Type B pancreatic cell (in vitro differentiated cells): ENCODE measurements at regions not wholly inside any gene's neighbourhood (a gene's known extent, or its start where the extent isn't known, plus 50 kb on each side); places are given as distances from the start of the nearest gene placed in this dataset.

Experiments
- DNase-seq: peaks from one replicate; pipeline ENCODE4 v3.0.0; 2021; ENCODE audit warnings: mixed read lengths; ENCODE audit not compliant: unreplicated experiment; ENCODE audit errors: extremely low spot score
- H3K27ac Mint-ChIP-seq: 2 replicates; pipeline ENCODE4 v1.8.0; 2021; ENCODE audit warnings: mild to moderate bottlenecking, mixed read lengths
- H3K27me3 Mint-ChIP-seq: 2 replicates; pipeline ENCODE4 v1.8.0; 2021; ENCODE audit warnings: mixed read lengths
- H3K36me3 Mint-ChIP-seq: 2 replicates; pipeline ENCODE4 v1.8.0; 2021; ENCODE audit warnings: mixed read lengths
- H3K4me1 Mint-ChIP-seq: one replicate; pipeline ENCODE4 v1.8.0; 2021; ENCODE audit warnings: mixed read lengths; ENCODE audit not compliant: unreplicated experiment
- H3K4me3 Mint-ChIP-seq: 2 replicates; pipeline ENCODE4 v1.8.0; 2021; ENCODE audit warnings: mild to moderate bottlenecking, mixed read lengths
- H3K9me3 Mint-ChIP-seq: 2 replicates; pipeline ENCODE4 v1.8.0; 2021; ENCODE audit warnings: mixed read lengths
- TF ChIP-seq, protein P1 (sequence below): fragments of 200-600 bp; sonication (generic); conservative IDR thresholded peaks from 2 replicates; pipeline ENCODE4 v1.5.0; 2021; ENCODE audit warnings: antibody characterized with exemption, mild to moderate bottlenecking

DNA sequence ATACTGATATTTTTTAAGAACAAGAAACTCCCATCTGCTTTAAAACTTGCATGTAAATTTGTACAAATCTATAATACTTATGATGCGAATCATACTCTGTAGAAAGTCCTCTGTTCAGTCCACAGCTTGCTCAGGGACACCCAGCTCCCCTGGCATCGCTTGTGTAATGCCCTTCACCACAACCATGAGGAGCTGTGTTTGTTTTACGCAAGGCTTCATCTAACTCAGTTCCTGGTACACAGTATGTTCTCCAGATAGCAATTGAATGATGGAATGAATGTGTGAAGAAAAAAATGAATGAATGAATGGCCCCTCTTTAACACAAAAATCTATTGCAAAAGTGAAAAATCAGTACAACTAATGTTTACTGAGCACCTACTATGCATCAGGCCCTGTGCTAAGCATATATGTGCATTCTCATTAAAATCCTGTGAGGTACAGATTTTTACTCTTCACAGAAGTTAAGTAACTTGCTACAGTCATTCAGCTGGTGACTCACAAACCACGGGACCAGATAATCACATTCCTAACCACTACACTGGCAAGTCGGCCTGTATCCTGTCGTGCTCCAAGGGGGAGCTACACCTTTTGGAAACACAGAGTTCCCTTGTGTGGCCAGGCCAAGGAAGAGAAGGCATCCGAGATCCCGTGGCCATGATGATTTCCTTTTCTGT lies 58.7 kb upstream of the KDR start:
- H3K36me3 Mint-ChIP-seq = no peaks in the 10 kb centered on the region
- TF ChIP-seq, protein P1, sequence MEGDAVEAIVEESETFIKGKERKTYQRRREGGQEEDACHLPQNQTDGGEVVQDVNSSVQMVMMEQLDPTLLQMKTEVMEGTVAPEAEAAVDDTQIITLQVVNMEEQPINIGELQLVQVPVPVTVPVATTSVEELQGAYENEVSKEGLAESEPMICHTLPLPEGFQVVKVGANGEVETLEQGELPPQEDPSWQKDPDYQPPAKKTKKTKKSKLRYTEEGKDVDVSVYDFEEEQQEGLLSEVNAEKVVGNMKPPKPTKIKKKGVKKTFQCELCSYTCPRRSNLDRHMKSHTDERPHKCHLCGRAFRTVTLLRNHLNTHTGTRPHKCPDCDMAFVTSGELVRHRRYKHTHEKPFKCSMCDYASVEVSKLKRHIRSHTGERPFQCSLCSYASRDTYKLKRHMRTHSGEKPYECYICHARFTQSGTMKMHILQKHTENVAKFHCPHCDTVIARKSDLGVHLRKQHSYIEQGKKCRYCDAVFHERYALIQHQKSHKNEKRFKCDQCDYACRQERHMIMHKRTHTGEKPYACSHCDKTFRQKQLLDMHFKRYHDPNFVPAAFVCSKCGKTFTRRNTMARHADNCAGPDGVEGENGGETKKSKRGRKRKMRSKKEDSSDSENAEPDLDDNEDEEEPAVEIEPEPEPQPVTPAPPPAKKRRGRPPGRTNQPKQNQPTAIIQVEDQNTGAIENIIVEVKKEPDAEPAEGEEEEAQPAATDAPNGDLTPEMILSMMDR = no peak
- peaks cover 5% of the 10 kb centered on the region for H3K9me3 Mint-ChIP-seq
- H3K4me1 Mint-ChIP-seq = peaks cover 5% of the 10 kb centered on the region
- H3K27me3 Mint-ChIP-seq = peaks cover 6% of the 10 kb centered on the region
- no peak for DNase-seq
- no peak overlapping the region for H3K27ac Mint-ChIP-seq
- H3K4me3 Mint-ChIP-seq = no peak overlapping the region

DNA sequence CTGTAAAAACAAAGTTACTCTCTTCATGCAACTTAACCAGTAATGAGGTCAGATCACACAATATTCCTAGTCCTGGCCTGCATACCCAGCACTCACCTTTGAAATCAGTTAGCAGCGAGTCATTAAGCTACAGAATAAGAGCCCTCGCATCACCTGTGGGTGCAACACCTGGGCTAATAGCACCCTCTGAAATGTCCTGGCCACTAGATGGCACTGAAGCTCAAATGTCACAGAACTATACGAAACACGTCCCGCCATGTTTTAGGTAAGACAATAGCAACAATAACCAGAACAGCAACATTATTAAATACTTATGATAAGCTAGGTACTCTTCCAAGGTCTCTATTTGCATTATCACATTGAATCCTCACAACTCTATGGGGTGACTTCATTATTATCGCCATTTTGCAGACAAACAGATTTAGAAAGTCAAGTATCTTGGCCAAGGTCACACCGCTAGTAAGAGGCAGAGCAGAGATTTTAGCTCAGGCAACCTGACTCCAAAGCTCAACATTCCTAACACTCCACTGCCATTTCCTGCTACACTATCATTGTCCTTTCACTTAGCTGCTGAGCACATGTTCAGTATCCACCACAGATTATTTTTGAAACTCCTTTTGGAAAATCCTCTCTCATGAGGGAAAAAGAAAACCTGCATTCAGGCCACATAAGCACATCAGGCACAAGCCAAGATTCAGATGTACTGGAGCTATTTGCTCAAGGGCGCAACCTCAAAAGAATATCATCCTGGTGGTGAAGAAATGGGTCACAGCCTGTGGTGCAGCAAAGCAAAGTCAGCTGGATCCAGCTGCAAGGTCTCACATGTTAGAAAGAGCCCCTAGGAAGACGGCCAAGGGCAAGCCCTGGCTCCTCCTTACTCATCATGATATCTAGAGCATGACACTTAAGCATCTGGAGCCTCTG lies 59.5 kb upstream of the KDR start:
- TF ChIP-seq, protein P1 = peak; percentile 34
- no peak overlapping the region for H3K27ac Mint-ChIP-seq
- no peak overlapping the region for H3K4me3 Mint-ChIP-seq
- peaks cover 5% of the 10 kb centered on the region for H3K9me3 Mint-ChIP-seq
- peaks cover 6% of the 10 kb centered on the region for H3K27me3 Mint-ChIP-seq
- H3K4me1 Mint-ChIP-seq = peaks cover 5% of the 10 kb centered on the region
- DNase-seq = no peak
- no peaks in the 10 kb centered on the region for H3K36me3 Mint-ChIP-seq

DNA sequence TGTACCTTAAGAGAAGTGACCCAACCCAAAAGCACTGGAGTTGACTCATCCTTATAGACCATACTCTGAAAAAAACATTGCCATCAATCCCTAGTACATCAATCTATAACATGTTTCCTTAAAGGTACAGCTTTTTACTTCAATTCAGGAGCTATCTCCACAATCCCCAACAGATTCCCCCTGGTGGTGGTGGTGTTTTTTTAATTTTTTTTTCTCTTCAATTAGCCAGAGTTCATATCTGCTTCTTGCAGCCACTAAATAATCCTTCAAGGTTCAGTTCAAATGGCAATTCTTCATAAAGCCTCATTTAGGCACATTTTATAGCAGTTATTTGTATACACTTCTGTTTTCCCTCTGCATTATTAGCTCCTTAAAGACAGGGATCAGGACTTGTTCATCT lies 60.7 kb upstream of the KDR start:
- DNase-seq = no peak
- Mint-ChIP-seq H3K27ac (no peak overlapping the region), H3K27me3 (peaks cover 5% of the 10 kb centered on the region), H3K4me1 (peaks cover 5% of the 10 kb centered on the region), H3K4me3 (no peak overlapping the region), H3K36me3 (no peaks in the 10 kb centered on the region), H3K9me3 (peaks cover 5% of the 10 kb centered on the region)
- TF ChIP-seq, protein P1 = peak; percentile 62

DNA sequence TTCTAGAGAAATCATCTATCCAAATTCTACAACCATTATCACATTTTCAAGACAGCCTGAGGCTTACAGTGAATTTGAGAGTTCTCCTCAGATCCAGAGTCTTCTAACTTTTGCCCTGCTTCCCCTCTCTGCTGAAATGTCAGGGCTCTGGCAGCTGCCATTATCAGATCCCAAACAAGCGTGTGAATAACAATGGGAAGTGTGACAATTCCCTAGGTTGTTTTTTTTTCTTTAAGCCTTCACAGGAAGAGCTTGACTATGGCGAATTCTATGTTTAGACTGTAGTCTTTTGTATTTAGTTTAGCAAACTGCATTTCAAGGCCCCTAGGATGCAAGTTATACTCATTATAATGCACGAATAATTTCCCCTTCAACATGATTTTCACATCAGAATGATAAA lies 61.3 kb upstream of the KDR start:
- Mint-ChIP-seq H3K4me3 (no peak overlapping the region), H3K36me3 (no peaks in the 10 kb centered on the region), H3K27ac (no peak overlapping the region), H3K27me3 (peaks cover 3% of the 10 kb centered on the region), H3K4me1 (peaks cover 5% of the 10 kb centered on the region), H3K9me3 (peaks cover 5% of the 10 kb centered on the region)
- DNase-seq = no peak
- TF ChIP-seq, protein P1 = no peak

DNA sequence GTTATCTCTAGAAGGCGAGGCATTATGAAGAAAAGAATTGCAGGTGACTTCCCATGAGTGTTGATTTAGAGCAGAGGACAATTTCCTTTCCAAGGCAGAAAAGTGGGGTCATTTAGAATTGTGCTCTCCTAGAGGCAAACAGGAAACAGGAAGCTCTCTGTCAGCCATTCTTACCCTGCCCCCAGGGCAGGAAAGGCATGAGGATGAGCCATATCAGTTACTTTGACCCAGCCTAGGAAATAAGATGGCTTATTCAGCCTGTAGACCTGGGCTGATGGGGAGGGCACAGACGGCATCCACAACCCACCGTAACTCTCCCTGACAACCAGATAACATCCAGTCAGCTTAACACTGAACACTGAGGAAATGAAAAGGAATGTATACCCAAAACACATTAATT lies 88.8 kb upstream of the KDR start:
- Mint-ChIP-seq H3K36me3 (no peaks in the 10 kb centered on the region), H3K4me1 (peaks cover 13% of the 10 kb centered on the region), H3K27ac (no peak overlapping the region), H3K9me3 (no peaks in the 10 kb centered on the region), H3K4me3 (no peak overlapping the region), H3K27me3 (no peaks in the 10 kb centered on the region)
- TF ChIP-seq, protein P1 = no peak
- DNase-seq = no peak
